Caki2 (cell line): ENCODE measurements at regions not wholly inside any gene's neighbourhood (a gene's known extent, or its start where the extent isn't known, plus 50 kb on each side); places are given as distances from the start of the nearest gene placed in this dataset.

Experiments used
- DNase-seq: peaks from one replicate; pipeline ENCODE4 v3.0.0-alpha.2; 2015; ENCODE audit warnings: low read depth
- in situ Hi-C: cut with HindIII; loops from 2 replicates; pipeline ENCODE4 v1.10.0; 2016; ENCODE audit warnings: low sequenced_read_pairs, low pct_unique_long_range_greater_than_20kb, mixed read lengths

DNA sequence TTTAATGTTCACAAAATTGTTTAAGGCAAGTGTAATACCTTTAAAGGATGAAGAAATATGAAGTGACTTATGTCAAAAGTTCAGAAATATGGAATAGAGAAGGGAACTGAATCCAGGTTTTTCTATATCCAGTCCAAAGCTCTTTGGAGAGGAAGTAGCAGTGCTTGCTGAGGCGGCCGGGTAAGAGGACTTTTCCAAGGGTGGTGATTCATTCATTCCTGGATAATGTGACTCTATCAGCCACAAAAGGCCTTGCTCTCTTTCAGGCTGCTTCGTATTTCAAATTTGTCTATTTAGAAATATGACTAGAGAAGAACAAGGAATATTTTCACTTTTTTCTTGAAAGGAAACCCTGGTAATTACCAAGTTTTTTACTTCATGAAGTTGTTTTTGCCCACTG lies 830.1 kb upstream of the ZEB2 start:
- DNase-seq, result no peak
- in situ Hi-C loops, result no loop called here

DNA sequence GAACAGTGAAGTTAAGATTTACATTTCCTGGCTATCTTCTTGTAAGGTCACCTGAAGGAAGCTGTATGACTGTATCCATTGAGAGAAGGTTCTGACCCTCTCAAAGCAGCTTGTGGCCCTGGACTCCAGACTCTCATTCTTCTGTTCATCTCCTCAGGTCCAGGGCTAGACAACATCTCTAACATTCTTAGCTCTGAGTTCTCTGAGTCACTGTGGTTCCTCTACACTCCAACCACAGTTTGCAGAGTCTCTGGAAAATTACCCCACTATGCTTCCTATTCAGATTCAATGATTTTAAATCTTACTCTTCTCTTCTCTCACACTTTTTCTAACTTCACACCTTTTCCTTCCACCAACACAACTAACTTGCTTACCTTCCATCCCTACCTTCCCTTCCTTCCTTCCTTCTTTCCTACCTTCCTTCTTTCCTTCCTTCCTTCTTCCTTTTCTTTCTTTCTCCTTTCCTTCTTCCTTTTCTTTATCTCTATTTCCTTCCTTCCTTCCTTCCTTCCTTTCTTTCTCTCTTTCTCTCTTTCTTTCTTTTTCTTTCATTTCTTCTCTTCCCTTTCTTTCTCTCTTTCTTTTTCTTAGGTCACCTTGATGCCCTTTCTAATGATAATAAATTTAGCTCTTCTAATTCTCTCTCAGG lies 824.3 kb upstream of the ZEB2 start:
- in situ Hi-C loops, result no loop called here
- DNase-seq, result no peak

DNA sequence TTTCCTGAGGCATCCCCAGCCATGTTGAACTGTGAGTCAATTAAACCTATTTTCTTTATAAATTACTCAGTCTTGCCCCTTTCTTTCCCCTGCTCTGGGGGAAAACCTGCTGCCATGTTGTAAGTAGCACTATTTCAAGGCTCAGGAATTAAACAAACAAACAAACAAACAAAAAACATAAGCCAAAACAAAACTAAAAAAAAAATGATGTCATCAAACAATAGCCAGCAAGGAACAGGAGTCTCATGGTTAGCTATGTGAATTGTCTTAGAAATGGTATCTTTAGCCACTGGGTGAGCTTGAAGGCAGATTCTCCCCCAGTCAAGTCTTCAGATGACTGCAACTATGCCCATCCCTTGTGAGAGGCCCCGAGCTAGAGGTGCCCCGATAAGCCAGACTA lies 823.4 kb upstream of the ZEB2 start:
- in situ Hi-C loops, result no loop called here
- DNase-seq, result no peak

DNA sequence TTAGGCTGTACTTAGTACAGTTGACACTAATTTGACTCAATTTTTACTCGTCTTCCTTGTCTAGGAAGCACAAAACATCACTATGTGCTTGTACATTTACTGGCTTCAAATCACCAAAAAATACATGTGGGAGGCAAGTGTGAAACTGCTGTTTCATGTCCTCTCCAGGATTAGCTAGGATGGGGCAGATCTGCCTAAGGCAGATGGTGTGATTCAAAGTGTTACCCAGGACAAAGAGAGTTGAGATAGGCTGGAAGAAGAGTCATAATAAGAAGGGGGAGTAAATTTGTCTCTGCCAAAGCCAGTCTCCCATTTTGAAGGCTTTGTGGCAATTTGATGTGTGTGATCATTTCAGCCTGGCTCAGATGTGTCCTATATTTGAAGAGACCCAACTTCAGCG lies 821.6 kb upstream of the ZEB2 start:
- no peak for DNase-seq
- in situ Hi-C loops, result no loop called here

DNA sequence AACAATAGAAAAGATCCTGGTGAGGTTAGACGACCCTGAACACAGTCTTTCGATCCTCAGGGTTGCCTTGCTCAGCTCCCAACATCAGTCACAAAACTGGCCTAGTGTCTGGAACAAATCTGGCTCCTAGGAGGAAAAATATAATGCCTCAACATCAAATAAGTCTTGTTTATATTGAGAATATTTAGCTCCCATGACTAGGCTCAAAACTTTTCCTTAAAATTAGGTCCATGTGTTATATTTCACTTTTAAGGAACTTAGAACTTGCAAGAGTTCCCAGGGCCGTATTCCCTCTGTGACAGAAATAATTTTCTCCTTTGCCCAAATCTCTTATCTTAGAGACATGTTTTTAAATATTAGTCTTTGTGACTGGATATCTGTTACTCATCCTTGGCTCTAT lies 819.7 kb upstream of the ZEB2 start:
- DNase-seq, result no peak
- in situ Hi-C loops, result no loop called here

DNA sequence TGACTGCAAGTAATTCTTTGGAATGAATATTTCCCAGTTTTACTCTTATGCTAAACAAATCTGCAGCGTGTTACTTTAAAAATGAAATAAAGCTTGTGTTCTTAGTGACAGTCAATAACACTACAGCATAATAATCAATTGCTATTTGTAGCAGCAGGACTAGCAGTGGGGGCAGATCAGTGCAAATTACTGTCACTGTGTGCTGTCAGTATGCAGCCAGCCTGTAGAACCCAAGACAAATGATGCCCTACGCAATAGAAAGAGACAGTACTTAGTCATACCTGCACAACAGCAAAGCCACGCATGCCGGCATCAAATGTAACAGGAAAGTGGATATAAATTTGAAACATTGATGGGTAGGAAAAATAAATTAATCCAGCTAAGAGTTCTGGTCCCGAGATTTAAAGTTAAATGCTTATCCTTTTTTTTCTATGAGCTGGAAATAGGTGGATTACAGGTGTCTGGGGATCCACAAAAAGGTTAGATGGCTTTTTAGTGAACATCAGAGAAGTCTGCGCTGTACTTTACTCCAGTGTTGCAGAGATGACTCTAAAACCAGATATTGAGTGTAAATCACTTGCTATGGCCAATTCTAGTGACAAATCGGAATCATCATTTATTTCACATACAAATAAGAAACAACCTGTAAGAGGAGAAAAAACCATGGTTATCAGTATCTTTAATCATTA lies 812.4 kb upstream of the ZEB2 start:
- in situ Hi-C loops, result no loop called here
- DNase-seq, result no peak

DNA sequence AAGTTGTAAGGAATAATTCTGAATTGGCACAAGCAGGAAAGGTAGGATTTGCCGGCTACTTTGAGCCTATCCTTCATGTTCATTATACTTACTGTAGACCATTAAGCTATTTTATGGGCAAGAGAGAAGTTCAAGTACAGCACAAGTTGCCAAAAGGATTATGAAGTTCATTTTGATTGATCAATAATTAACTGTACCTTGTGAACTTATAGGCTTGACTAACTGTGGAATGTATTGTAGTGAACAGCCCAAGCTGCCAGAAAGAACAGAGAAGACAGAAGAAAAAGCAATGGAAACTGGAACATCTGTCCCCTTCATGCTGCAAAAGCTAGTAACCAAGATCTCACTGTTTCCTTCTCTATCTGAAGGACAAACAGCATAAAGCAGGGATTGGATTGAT lies 810.1 kb upstream of the ZEB2 start:
- in situ Hi-C loops, result no loop called here
- DNase-seq, result peak; percentile 4

DNA sequence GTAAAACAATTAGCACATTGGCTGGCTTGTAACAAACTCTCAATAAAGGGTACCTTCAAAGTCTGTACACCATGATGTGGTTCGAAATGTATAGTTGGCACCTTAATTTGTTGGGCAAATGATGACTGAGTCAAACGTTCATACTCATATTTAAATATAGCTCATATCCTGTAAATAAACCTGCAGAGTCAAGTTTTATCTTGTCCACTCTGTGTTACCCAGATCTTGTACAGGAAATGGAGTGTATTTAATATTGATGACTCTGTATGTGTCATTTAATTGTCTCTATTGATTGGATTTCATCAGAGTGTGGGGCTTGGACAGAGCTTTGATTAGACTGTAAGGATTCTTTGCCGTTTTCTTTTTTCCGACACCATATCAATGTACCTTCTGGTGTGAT lies 805.6 kb upstream of the ZEB2 start:
- DNase-seq, result no peak
- in situ Hi-C loops, result no loop called here

DNA sequence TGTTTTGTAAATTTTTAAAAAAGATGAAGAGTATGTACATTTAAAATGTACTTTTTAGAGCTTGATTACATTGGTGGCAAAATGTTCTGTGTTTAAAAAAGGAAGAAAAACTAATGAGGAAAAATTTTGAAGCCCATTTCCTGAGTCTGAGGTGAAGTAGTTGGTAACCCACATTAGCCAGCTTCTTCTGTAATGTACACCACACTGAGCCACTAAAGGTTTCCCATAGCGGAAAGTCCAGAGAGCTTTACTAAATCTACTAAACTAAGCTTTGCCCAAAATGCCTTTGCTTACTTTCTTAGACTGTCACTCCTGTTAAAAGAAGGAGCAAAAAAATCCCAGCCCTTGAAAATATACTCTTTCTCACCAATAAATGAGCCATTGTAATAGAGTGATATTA lies 804.8 kb upstream of the ZEB2 start:
- in situ Hi-C loops, result no loop called here
- no peak for DNase-seq

DNA sequence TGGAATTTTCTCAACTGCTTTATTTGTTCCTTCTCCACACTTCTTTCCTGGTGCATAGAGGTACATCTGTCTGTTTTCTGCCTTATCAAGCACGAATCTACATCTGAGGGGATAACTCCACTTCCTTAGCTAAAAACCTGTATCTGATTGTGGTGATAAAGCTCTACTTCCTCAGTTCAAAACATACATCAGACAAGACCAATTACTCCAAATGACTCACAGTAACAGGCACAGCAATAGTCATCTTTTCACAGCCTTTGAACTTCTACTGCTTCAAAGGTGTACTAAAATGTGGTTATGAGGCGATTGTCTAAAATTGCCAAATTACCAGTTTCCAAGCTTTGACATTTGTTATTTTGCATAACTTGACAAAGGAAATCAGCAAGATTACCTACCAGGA lies 803.6 kb upstream of the ZEB2 start:
- in situ Hi-C loops, result no loop called here
- DNase-seq, result no peak

DNA sequence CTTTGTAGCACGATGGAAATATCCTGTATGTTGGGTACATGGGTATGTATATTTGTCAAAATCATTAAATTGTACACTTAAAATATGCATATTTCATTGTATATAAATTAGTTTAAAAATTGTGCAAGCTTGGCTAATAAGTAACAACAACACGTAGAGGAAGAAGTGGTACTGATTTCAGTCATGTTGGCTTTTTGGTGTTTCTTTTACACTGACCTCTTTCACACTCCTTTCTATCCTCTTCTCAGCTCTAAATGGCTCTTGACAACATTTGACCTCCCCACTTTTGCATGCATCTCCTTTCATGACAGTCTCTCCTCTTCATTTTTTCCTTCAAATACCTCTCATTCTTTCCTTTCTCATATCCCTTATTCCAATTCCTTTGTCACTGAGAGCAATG lies 801.4 kb upstream of the ZEB2 start:
- in situ Hi-C loops, result no loop called here

DNA sequence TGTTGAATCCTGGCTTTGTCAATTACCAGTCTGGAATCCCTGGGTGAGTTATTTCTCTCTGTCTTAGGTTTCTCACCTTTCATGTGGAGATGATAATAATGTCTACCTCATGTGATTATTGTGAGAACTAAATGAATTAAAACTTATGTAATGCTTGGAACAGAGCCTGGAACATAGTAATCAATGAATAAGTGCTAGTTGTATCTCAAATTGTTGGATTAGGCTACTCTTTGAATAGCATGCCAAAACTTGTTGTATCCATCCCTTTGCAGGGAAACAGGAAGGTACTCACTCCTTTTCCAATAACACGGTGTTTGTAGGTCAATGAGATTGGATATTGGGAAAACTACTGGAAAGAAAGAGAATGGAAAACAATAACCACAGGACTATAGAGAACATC lies 796.6 kb upstream of the ZEB2 start:
- in situ Hi-C loops, result no loop called here
- DNase-seq, result no peak

More for the DNA sequence above, 801.4 kb upstream of the ZEB2 start:
- no peak for DNase-seq

DNA sequence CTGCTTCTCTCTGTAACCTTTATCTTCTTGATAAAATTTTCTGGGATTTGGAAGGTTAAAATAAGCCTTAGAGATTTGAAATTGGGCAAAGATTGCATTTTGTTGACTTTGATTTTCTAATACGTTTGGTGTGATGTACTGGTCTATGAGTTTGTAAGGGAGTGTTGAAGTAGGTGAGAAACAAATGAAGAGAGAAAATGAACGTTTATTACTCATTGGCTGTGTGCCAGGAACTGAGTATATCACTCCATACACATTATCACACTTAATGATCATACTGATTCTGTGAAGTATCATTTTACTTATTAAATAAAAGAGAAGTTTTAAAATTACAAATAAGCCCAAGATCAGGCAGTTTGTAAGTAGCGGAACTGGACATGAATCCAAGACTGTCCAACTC lies 795.1 kb upstream of the ZEB2 start:
- DNase-seq, result no peak
- in situ Hi-C loops, result no loop called here

DNA sequence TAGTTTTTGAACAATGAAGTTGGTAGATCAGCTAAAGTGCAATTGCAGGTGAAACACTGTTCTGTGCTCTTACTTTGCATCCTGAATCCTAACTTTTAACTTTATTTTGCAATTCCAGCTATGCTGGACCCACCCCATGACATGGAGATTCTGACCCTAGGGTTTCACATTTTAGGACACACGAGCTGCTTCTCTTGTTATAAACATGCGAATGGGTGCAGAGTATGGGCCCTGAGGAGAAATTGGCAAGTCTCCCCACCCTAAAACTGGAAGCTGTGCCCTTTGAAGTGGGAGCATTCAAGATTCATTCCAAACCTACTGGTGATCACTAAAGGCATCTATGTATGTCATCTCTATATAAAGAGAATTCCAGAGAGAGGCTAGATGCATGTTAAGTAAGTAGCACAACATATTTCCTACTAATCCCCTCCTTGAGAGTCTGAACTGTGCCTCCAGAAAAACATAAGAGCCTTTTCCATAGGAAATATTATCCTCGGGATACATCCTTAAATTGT lies 794.3 kb upstream of the ZEB2 start:
- in situ Hi-C loops, result no loop called here
- no peak for DNase-seq

DNA sequence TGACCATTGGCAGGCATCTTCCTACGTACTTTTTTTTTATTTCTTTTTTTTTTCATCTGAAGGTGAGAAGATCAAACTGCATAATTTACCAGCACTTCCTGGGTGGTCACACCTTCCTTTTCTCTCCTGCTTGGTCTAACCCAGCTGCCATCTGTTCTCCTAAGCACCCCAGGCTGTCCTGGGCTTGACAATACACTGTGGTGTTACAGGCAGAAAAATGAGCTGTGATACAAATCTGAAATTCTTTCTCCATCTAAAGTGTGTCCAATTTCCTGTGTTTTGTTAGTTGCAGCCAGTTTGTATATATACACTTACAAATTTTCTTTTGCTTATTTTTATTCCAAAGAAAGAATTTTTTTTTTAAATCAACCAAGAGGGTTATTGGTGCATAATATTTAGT lies 786.0 kb upstream of the ZEB2 start:
- no peak for DNase-seq
- in situ Hi-C loops, result no loop called here

DNA sequence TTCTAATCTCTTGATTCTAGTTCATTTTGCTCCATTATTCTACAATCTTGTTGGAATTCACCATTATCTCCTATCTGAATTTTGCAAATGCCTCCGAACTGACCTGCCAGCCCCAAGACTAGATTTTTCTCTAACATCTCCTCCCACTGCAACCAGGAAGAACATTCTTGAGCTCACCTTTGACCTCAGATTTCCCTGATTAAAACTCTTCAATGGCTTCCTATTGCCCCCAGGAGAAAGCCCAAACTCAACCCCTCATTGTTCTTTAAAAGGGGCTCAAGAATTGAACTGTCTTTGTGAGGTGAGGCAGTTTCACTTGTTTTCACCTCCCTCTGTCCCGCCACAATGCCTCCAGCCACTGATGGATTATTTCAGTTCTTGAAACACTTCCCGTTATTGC lies 784.6 kb upstream of the ZEB2 start:
- in situ Hi-C loops, result no loop called here
- no peak for DNase-seq

DNA sequence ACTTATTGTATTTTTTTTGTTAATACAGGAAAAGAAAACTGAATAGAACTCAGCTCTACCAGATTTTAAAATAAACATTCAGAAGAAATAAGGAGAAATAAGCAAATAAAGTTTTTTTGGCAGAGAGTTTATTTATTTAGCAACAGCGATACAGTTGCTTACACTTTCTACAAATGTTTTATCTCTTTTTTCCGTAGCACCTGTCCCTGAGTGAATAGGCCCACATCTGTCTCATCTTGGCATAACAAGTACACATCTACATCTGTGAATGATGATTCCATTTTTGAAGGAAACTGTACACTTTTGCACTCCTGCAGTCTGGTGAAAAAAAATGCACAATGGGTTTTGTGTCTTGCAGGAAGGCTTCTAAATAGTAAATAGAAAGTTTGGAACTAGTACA lies 783.6 kb upstream of the ZEB2 start:
- DNase-seq, result no peak

DNA sequence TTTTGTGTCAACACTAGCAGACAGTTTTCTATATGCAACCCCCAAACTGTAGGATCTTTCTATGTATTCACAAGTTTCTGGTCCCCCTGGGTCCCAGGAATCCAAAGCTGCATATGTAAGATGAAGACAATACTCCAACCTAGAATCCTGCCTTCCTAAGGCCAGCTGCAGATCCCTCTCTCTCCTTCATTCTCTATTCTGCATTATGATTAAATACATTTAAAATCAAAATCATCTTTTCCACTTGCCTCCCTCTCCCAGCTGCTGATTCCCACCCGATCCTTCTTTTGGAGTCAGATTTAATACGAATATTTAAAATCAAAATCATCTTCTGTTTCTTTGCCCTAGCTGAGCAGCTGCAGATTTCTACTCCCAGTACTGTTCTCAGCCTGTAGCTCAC lies 783.0 kb upstream of the ZEB2 start:
- in situ Hi-C loops, result no loop called here

More for the DNA sequence above, 783.6 kb upstream of the ZEB2 start:
- in situ Hi-C loops, result no loop called here

DNA sequence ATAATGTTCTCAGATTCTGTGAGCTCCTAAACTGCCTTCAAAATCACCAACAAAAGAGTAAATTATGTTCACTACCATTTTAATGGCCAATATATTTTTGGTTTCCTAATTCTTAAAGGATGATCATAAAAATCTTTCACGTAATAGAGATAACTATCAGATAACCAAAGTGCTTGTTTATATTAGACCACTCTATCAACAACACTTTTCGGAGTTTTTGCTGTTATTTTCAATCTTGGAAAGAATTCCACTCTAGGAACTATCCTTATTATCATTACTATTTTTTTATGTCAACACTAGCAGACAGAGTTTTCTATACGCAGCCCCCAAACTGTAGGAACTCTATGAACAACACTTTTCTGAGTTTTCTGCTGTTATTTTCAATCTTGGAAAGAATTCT lies 782.5 kb upstream of the ZEB2 start:
- in situ Hi-C loops, result no loop called here
- DNase-seq, result no peak

More for the DNA sequence above, 783.0 kb upstream of the ZEB2 start:
- no peak for DNase-seq

DNA sequence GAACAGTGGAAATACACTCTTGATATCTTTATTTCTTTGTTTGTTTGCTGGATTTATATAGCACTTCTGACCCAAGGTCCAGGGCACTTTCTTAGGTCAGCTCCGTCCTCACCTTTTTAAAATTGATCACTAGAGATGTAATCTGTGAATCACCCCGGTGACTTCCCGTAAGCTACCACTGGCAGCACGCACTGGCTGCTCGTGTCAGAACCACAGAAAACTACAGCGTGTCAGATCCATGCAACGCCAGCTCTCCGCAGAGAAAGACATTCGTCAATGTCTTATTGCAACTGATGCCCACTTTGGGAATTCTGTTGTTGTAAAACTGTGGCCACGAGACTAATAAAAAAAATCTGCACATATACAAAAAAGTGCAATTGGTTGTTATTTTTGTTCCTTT lies 779.4 kb upstream of the ZEB2 start:
- in situ Hi-C loops, result no loop called here
- DNase-seq, result no peak
